ENCODE measurements at regions not wholly inside any gene's neighbourhood (a gene's known extent, or its start where the extent isn't known, plus 50 kb on each side); places are given as distances from the start of the nearest gene placed in this dataset.
A peak's percentile ranks its signal among the peaks of the same experiment; 100 is the strongest.

- DNase-seq (ENCODE audit: low spot score): no peak
Observed at GRCh38 chrX:21126661-21127060, 247.6 kb upstream of the CNKSR2 start.

- DNase-seq (ENCODE audit: low spot score): no peak
Observed at GRCh38 chrX:21131346-21131745, 242.9 kb upstream of the CNKSR2 start.

- no peak for DNase-seq (ENCODE audit: low spot score)
Observed at GRCh38 chrX:21131786-21132185, 242.4 kb upstream of the CNKSR2 start.

GRCh38 chrX:21132686-21133393, 241.4 kb upstream of the CNKSR2 start:
- no peak for DNase-seq (ENCODE audit: low spot score)

- no peak for DNase-seq (ENCODE audit: low spot score)
Observed at GRCh38 chrX:21150208-21150607, 224.0 kb upstream of the CNKSR2 start.

- DNase-seq (ENCODE audit: low spot score): no peak
Observed at GRCh38 chrX:21151051-21151450, 223.2 kb upstream of the CNKSR2 start.

- no peak for DNase-seq (ENCODE audit: low spot score)
Observed at GRCh38 chrX:21153033-21153432, 221.2 kb upstream of the CNKSR2 start.

GRCh38 chrX:21153503-21153902, 220.7 kb upstream of the CNKSR2 start:
- DNase-seq (ENCODE audit: low spot score): peak; percentile 42

- DNase-seq (ENCODE audit: low spot score): no peak
Observed at GRCh38 chrX:21155916-21156315, 218.3 kb upstream of the CNKSR2 start.

GRCh38 chrX:21156632-21157031, 217.6 kb upstream of the CNKSR2 start:
- no peak for DNase-seq (ENCODE audit: low spot score)

- no peak for DNase-seq (ENCODE audit: low spot score)
Observed at GRCh38 chrX:21158678-21159077, 215.5 kb upstream of the CNKSR2 start.

- peak; percentile 14 for DNase-seq (ENCODE audit: low spot score)
Observed at GRCh38 chrX:21166272-21166982, 207.8 kb upstream of the CNKSR2 start.

GRCh38 chrX:21167011-21167410, 207.2 kb upstream of the CNKSR2 start:
- no peak for DNase-seq (ENCODE audit: low spot score)

GRCh38 chrX:21167494-21167893, 206.7 kb upstream of the CNKSR2 start:
- DNase-seq (ENCODE audit: low spot score): no peak

GRCh38 chrX:21168401-21169160, 205.6 kb upstream of the CNKSR2 start:
- no peak for DNase-seq (ENCODE audit: low spot score)

GRCh38 chrX:21171181-21171580, 203.0 kb upstream of the CNKSR2 start:
- DNase-seq (ENCODE audit: low spot score): no peak

GRCh38 chrX:21174439-21174838, 199.8 kb upstream of the CNKSR2 start:
- no peak for DNase-seq (ENCODE audit: low spot score)

- DNase-seq (ENCODE audit: low spot score): peak; percentile 12
Observed at GRCh38 chrX:21176921-21177571, 197.2 kb upstream of the CNKSR2 start.

GRCh38 chrX:21181232-21181853, 192.9 kb upstream of the CNKSR2 start:
- no peak for DNase-seq (ENCODE audit: low spot score)

GRCh38 chrX:21193196-21193595, 181.0 kb upstream of the CNKSR2 start:
- no peak for DNase-seq (ENCODE audit: low spot score)

GRCh38 chrX:21194526-21194925, 179.7 kb upstream of the CNKSR2 start:
- no peak for DNase-seq (ENCODE audit: low spot score)

- no peak for DNase-seq (ENCODE audit: low spot score)
Observed at GRCh38 chrX:21207080-21207479, 167.1 kb upstream of the CNKSR2 start.

All from AG20443 (cell line).